Stimulated activated effector memory CD8-positive, alpha-beta T cell treated with anti-CD3 and anti-CD28 coated beads, Interleukin-12 subunit alpha, Interleukin-12 subunit beta, amount 100 ng/mL, for 72 hours (primary cell): ENCODE measurements at regions not wholly inside any gene's neighbourhood (a gene's known extent, or its start where the extent isn't known, plus 50 kb on each side); places are given as distances from the start of the nearest gene placed in this dataset.

Source experiments
- ATAC-seq: fragments of 150-1000 bp; cut with Tn5 transposase; 2 replicates; pipeline ENCODE4 v1.10.0; 2021
- DNase-seq, 2 donors: peaks; one replicate each; pipeline ENCODE4 v3.0.0; 2021 to 2022; ENCODE audit warnings: low spot score in 2 of 2
- H3K27ac Mint-ChIP-seq: one replicate; pipeline ENCODE4 v1.8.0; 2022; ENCODE audit warnings: mild to moderate bottlenecking, mixed read lengths
- H3K36me3 Mint-ChIP-seq: one replicate; pipeline ENCODE4 v1.8.0; 2022; ENCODE audit warnings: mild to moderate bottlenecking, mixed read lengths
- H3K4me1 Mint-ChIP-seq: one replicate; pipeline ENCODE4 v1.8.0; 2022; ENCODE audit warnings: mixed read lengths
- H3K4me3 Mint-ChIP-seq: one replicate; pipeline ENCODE4 v1.8.0; 2022; ENCODE audit warnings: mild to moderate bottlenecking, mixed read lengths
- H3K9me3 Mint-ChIP-seq: one replicate; pipeline ENCODE4 v1.8.0; 2022; ENCODE audit warnings: mixed read lengths

- Mint-ChIP-seq H3K36me3 (no peaks in the 10 kb centered on the region), H3K9me3 (peaks cover 23% of the 10 kb centered on the region), H3K4me1 (no peaks in the 10 kb centered on the region), H3K4me3 (no peak overlapping the region), H3K27ac (no peak overlapping the region)
- DNase-seq, result no peak
- ATAC-seq, result no peak
These were observed 424.2 kb upstream of the ZWINT start for GRCh38 chr10:56785292-56785691.

- DNase-seq (no peak), ATAC-seq (no peak)
- Mint-ChIP-seq H3K4me1 (no peaks in the 10 kb centered on the region), H3K27ac (no peak overlapping the region), H3K9me3 (peaks cover 27% of the 10 kb centered on the region), H3K36me3 (no peaks in the 10 kb centered on the region), H3K4me3 (no peak overlapping the region)
These were observed 421.4 kb upstream of the ZWINT start for GRCh38 chr10:56782503-56782902.

GRCh38 chr10:56771343-56771742 is 410.3 kb upstream of the ZWINT start:
- Mint-ChIP-seq H3K9me3 (peaks cover 18% of the 10 kb centered on the region), H3K36me3 (no peaks in the 10 kb centered on the region), H3K4me3 (no peak overlapping the region), H3K4me1 (no peaks in the 10 kb centered on the region), H3K27ac (no peak overlapping the region)
- ATAC-seq, result no peak
- no peak for DNase-seq

- Mint-ChIP-seq H3K36me3 (no peaks in the 10 kb centered on the region), H3K4me3 (no peak overlapping the region), H3K27ac (no peak overlapping the region), H3K4me1 (no peaks in the 10 kb centered on the region), H3K9me3 (peaks cover 11% of the 10 kb centered on the region)
- no peak for DNase-seq
- ATAC-seq, result no peak
These were observed 402.0 kb upstream of the ZWINT start for GRCh38 chr10:56763090-56763489.

GRCh38 chr10:56745490-56745889 is 384.4 kb upstream of the ZWINT start:
- ATAC-seq (no peak), DNase-seq (no peak)
- H3K4me3 Mint-ChIP-seq, result no peak overlapping the region
- no peaks in the 10 kb centered on the region for H3K36me3 Mint-ChIP-seq
- no peak overlapping the region for H3K27ac Mint-ChIP-seq
- H3K9me3 Mint-ChIP-seq, result peaks cover 5% of the 10 kb centered on the region
- no peaks in the 10 kb centered on the region for H3K4me1 Mint-ChIP-seq

- H3K27ac Mint-ChIP-seq, result no peak overlapping the region
- peaks cover 15% of the 10 kb centered on the region for H3K9me3 Mint-ChIP-seq
- H3K36me3 Mint-ChIP-seq, result no peaks in the 10 kb centered on the region
- no peaks in the 10 kb centered on the region for H3K4me1 Mint-ChIP-seq
- DNase-seq, result no peak
- no peak overlapping the region for H3K4me3 Mint-ChIP-seq
- ATAC-seq, result no peak
These were observed 367.3 kb upstream of the ZWINT start for GRCh38 chr10:56728349-56728748.

GRCh38 chr10:56722912-56723311 is 361.9 kb upstream of the ZWINT start:
- peaks cover 9% of the 10 kb centered on the region for H3K9me3 Mint-ChIP-seq
- H3K36me3 Mint-ChIP-seq, result no peaks in the 10 kb centered on the region
- H3K4me3 Mint-ChIP-seq, result no peak overlapping the region
- H3K27ac Mint-ChIP-seq, result no peak overlapping the region
- ATAC-seq (no peak), DNase-seq (no peak)
- no peaks in the 10 kb centered on the region for H3K4me1 Mint-ChIP-seq

- H3K9me3 Mint-ChIP-seq, result peaks cover 13% of the 10 kb centered on the region
- H3K36me3 Mint-ChIP-seq, result no peaks in the 10 kb centered on the region
- DNase-seq, result no peak
- no peak overlapping the region for H3K27ac Mint-ChIP-seq
- no peak overlapping the region for H3K4me3 Mint-ChIP-seq
- H3K4me1 Mint-ChIP-seq, result no peaks in the 10 kb centered on the region
- no peak for ATAC-seq
These were observed 354.2 kb upstream of the ZWINT start for GRCh38 chr10:56715262-56715661.

GRCh38 chr10:56698506-56698905 is 337.4 kb upstream of the ZWINT start:
- H3K9me3 Mint-ChIP-seq, result peaks cover 3% of the 10 kb centered on the region
- H3K27ac Mint-ChIP-seq, result no peak overlapping the region
- no peaks in the 10 kb centered on the region for H3K4me1 Mint-ChIP-seq
- H3K36me3 Mint-ChIP-seq, result no peaks in the 10 kb centered on the region
- DNase-seq, result no peak
- ATAC-seq, result no peak
- no peak overlapping the region for H3K4me3 Mint-ChIP-seq

GRCh38 chr10:56679578-56679977 is 318.5 kb upstream of the ZWINT start:
- no peaks in the 10 kb centered on the region for H3K4me1 Mint-ChIP-seq
- DNase-seq, result no peak

GRCh38 chr10:56662765-56663447 is 301.8 kb upstream of the ZWINT start:
- Mint-ChIP-seq H3K4me3 (no peak overlapping the region), H3K36me3 (no peaks in the 10 kb centered on the region), H3K9me3 (peaks cover 14% of the 10 kb centered on the region), H3K27ac (no peak overlapping the region), H3K4me1 (no peaks in the 10 kb centered on the region)
- no peak for ATAC-seq
- DNase-seq, result no peak

More at GRCh38 chr10:56679578-56679977, 318.5 kb upstream of the ZWINT start:
- no peaks in the 10 kb centered on the region for H3K36me3 Mint-ChIP-seq
- H3K4me3 Mint-ChIP-seq, result no peak overlapping the region
- no peak for ATAC-seq
- no peak overlapping the region for H3K27ac Mint-ChIP-seq
- H3K9me3 Mint-ChIP-seq, result peaks cover 15% of the 10 kb centered on the region

GRCh38 chr10:56653289-56653688 is 292.2 kb upstream of the ZWINT start:
- Mint-ChIP-seq H3K4me1 (no peaks in the 10 kb centered on the region), H3K4me3 (no peak overlapping the region), H3K36me3 (no peaks in the 10 kb centered on the region), H3K27ac (no peak overlapping the region), H3K9me3 (peaks cover 14% of the 10 kb centered on the region)
- DNase-seq, result no peak
- no peak for ATAC-seq

- H3K36me3 Mint-ChIP-seq, result no peaks in the 10 kb centered on the region
- H3K9me3 Mint-ChIP-seq, result peaks cover 23% of the 10 kb centered on the region
- no peaks in the 10 kb centered on the region for H3K4me1 Mint-ChIP-seq
- H3K4me3 Mint-ChIP-seq, result no peak overlapping the region
- H3K27ac Mint-ChIP-seq, result no peak overlapping the region
- ATAC-seq (no peak), DNase-seq (no peak)
These were observed 285.5 kb upstream of the ZWINT start for GRCh38 chr10:56646329-56647111.

- ATAC-seq, result no peak
These were observed 272.9 kb upstream of the ZWINT start for GRCh38 chr10:56633876-56634452.

GRCh38 chr10:56632537-56632936 is 271.5 kb upstream of the ZWINT start:
- Mint-ChIP-seq H3K27ac (no peak overlapping the region), H3K36me3 (no peaks in the 10 kb centered on the region), H3K4me1 (no peaks in the 10 kb centered on the region), H3K9me3 (peaks cover 14% of the 10 kb centered on the region), H3K4me3 (no peak overlapping the region)
- ATAC-seq (no peak), DNase-seq (no peak)

More at GRCh38 chr10:56633876-56634452, 272.9 kb upstream of the ZWINT start:
- Mint-ChIP-seq H3K36me3 (no peaks in the 10 kb centered on the region), H3K9me3 (peaks cover 10% of the 10 kb centered on the region), H3K27ac (no peak overlapping the region), H3K4me3 (no peak overlapping the region), H3K4me1 (no peaks in the 10 kb centered on the region)
- DNase-seq, result no peak

GRCh38 chr10:56624082-56624481 is 263.0 kb upstream of the ZWINT start:
- ATAC-seq, result no peak
- no peaks in the 10 kb centered on the region for H3K36me3 Mint-ChIP-seq
- no peak for DNase-seq
- H3K27ac Mint-ChIP-seq, result no peak overlapping the region
- H3K4me3 Mint-ChIP-seq, result no peak overlapping the region
- no peaks in the 10 kb centered on the region for H3K4me1 Mint-ChIP-seq
- H3K9me3 Mint-ChIP-seq, result peaks cover 23% of the 10 kb centered on the region
